Uterus (tissue), 2 donors: ENCODE measurements at regions not wholly inside any gene's neighbourhood (a gene's known extent, or its start where the extent isn't known, plus 50 kb on each side); places are given as distances from the start of the nearest gene placed in this dataset.

Experiments used
- CTCF ChIP-seq, 4 experiments: fragments of 200-600 bp in 2 of 4; fragments of 450-650 bp in 2 of 4; sonication (generic) in 2 of 4; IDR thresholded peaks; one replicate each; pipeline ENCODE4 v1.5.1; 2016 to 2019; ENCODE audit warnings: antibody characterized with exemption in 4 of 4, mild to moderate bottlenecking in 2 of 4, moderate library complexity in 1 of 4
- POLR2A ChIP-seq, 2 donors: fragments of 450-650 bp; IDR thresholded peaks; one replicate each; pipeline ENCODE4 v1.6.1; 2016; ENCODE audit warnings: antibody characterized with exemption in 2 of 2, mild to moderate bottlenecking in 1 of 2, moderate library complexity in 1 of 2

GRCh38 chr5:30627945-30628344, 565.5 kb upstream of the CDH6 start:
- TF ChIP-seq POLR2A (IDR thresholded peaks at IDR 0.05) = no peak
- no peak for TF ChIP-seq CTCF (IDR thresholded peaks at IDR 0.05)
